Kidney epithelial cell (primary cell): ENCODE measurements at regions not wholly inside any gene's neighbourhood (a gene's known extent, or its start where the extent isn't known, plus 50 kb on each side); places are given as distances from the start of the nearest gene placed in this dataset.

Source experiments
- DNase-seq: peaks from one replicate; pipeline ENCODE4 v3.0.0-alpha.2; 2010; ENCODE audit warnings: low read depth
- H3K27me3 ChIP-seq: 2 replicates; pipeline ENCODE4 v1.6.0; 2011; ENCODE audit warnings: low read length; ENCODE audit not compliant: control insufficient read depth, insufficient read depth
- H3K36me3 ChIP-seq: 2 replicates; pipeline ENCODE4 v1.5.1; 2011; ENCODE audit warnings: low read length; ENCODE audit not compliant: control insufficient read depth, insufficient read depth
- H3K4me3 ChIP-seq: 2 replicates; pipeline ENCODE4 v1.5.1; 2011; ENCODE audit warnings: low read depth, mild to moderate bottlenecking, control low read depth, low read length
- TF ChIP-seq, protein P1 (sequence below): IDR thresholded peaks from 2 replicates; pipeline ENCODE4 v1.5.1; 2011; ENCODE audit warnings: mild to moderate bottlenecking, moderate library complexity, low read length, control low read depth, inconsistent platforms; ENCODE audit not compliant: insufficient read depth, poor library complexity, severe bottlenecking

DNA sequence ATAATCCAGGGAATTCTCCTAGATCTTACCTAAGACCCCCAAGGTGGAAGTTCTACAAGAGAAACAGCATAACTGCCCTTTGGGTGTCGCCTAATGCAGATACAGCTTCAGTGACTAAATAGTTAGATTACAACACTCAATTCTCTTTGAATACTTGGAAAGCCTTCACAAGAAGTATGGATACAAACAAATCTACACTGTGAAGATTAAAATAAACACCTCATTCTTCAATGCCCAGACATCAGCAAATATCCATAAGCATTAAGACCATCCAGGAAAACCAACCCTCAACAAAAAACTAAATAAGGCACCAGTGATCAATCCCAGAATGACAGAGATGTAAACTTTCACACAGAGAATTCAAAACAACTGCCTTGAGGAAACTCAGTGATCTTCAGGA lies 963.2 kb downstream of the PLOD2 start:
- no peaks in the 10 kb centered on the region for H3K36me3 ChIP-seq
- H3K27me3 ChIP-seq = no peaks in the 10 kb centered on the region
- H3K4me3 ChIP-seq = no peak overlapping the region
- no peak for DNase-seq
- TF ChIP-seq, protein P1, sequence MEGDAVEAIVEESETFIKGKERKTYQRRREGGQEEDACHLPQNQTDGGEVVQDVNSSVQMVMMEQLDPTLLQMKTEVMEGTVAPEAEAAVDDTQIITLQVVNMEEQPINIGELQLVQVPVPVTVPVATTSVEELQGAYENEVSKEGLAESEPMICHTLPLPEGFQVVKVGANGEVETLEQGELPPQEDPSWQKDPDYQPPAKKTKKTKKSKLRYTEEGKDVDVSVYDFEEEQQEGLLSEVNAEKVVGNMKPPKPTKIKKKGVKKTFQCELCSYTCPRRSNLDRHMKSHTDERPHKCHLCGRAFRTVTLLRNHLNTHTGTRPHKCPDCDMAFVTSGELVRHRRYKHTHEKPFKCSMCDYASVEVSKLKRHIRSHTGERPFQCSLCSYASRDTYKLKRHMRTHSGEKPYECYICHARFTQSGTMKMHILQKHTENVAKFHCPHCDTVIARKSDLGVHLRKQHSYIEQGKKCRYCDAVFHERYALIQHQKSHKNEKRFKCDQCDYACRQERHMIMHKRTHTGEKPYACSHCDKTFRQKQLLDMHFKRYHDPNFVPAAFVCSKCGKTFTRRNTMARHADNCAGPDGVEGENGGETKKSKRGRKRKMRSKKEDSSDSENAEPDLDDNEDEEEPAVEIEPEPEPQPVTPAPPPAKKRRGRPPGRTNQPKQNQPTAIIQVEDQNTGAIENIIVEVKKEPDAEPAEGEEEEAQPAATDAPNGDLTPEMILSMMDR = no peak

DNA sequence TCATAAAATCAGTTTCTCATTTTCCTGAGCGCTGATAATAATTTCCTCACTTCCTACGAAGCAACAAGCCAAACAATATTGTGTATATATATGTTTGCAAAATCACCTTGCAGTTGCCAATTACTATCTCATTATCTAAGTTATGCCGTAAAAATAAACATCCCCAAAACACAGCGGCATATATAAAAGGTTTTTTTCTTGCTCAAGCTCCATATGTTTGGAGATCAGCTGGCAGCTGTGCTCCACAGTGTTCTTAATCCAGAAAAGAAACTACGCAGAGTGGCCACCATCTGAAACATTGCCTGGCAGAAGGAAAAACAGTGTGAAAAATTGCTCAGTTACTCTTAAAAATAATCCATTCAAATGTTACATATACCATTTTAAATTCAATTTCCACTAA lies 951.4 kb downstream of the PLOD2 start:
- Histone ChIP-seq H3K27me3 (no peaks in the 10 kb centered on the region), H3K4me3 (no peak overlapping the region), H3K36me3 (no peaks in the 10 kb centered on the region)
- no peak for DNase-seq
- TF ChIP-seq, protein P1 = no peak

DNA sequence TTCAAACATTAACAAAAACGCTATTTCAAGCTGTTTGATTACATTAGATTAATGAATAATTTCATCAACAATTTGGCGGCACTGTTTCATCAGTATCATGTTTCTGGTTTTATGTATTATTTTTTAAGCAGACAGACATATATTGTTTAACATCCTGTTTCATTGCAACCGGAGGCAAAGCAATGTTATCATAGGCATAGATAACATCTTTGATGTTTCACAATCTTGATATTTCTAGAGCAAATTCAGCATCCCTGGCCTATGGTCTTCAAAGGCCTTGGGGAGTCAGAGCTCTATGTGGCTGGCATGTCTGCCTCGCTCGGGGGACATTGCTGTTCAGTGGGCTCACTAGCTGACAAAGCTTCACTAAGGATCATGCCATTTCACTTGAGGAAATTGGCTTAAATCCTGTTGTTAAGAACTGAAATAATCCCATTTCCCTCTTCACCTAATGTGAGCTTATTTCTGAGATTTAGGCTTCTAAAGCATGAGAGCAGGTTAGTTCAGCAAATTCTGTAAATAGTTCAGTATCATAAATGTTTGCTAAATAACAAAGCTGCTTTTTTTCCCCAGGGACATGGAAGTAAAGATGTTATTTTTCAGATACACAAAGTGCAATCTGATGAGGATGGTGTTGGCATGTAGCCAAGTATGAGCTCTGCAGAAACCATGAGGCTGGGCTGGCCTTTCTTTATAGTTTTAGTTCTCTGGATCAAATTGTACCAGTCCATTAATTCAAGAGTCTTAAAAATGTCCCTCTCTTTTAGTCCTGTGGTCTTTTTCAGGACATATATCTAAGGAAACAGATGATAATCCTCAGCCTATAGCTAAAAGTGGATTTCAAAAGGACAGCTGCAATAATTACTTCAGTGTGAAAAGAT lies 941.4 kb downstream of the PLOD2 start:
- Histone ChIP-seq H3K4me3 (no peak overlapping the region), H3K36me3 (no peaks in the 10 kb centered on the region), H3K27me3 (no peaks in the 10 kb centered on the region)
- TF ChIP-seq, protein P1 = no peak
- no peak for DNase-seq

DNA sequence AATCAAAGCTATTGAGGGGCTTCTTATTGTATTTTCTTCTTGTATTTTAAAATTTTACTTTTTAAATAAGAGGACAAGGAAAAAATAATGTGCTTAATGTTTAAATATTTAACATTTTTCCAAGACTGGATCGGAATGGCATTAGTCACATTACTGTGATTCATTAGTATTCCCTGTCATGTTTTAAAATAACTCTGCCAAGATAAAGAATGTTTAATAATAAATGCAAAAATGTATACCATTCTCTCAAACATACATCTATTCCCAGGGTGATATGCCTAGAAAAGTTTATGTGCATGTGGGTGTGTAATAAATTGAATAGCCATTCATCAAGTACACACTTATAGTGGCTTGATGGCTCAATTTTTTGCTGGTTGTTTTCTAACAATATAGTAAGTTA lies 936.1 kb downstream of the PLOD2 start:
- Histone ChIP-seq H3K36me3 (no peaks in the 10 kb centered on the region), H3K27me3 (no peaks in the 10 kb centered on the region), H3K4me3 (no peak overlapping the region)
- no peak for DNase-seq
- TF ChIP-seq, protein P1 = no peak

DNA sequence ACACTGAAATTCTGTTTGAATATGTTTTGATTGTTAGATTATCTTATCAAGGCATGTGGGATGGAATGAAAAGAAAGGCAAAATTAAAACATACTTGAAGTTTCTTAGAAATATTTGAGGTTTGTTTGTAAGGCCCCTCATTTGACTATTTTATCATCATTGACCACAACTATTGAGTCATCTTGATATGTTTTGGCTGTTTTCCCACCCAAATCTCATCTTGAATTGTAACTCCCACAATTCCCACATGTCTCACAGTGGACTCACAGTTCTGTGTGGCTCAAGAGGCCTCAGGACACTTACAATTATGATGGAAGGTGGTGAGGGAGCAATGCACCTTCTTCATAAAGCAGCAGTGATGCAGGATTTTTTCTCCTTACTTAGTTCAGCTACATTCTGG lies 917.1 kb downstream of the PLOD2 start:
- DNase-seq = no peak
- H3K36me3 ChIP-seq = no peaks in the 10 kb centered on the region
- H3K27me3 ChIP-seq = no peaks in the 10 kb centered on the region
- no peak overlapping the region for H3K4me3 ChIP-seq
- TF ChIP-seq, protein P1 = no peak

DNA sequence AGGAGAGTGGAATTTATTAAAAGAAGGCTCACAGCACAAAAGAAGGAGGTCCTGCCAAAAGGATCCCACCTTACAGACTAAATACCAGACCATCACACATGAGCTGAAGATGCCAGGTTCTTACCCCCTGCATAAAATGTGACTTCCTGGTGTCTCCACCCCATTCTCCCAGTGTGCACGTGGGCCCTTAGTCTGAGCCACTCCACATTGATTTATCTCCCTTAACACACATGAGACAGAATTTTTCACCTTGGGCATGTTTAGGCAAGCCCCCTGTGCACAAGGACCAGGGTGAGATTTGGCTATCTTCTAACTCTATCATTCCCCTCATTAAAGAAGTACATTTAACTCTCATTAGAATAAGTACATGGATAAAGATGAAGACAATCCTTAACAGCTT lies 916.7 kb downstream of the PLOD2 start:
- H3K27me3 ChIP-seq = no peaks in the 10 kb centered on the region
- DNase-seq = no peak
- H3K36me3 ChIP-seq = no peaks in the 10 kb centered on the region
- no peak overlapping the region for H3K4me3 ChIP-seq
- TF ChIP-seq, protein P1 = no peak
